Thyroid gland (tissue), 4 donors: ENCODE measurements at regions not wholly inside any gene's neighbourhood (a gene's known extent, or its start where the extent isn't known, plus 50 kb on each side); places are given as distances from the start of the nearest gene placed in this dataset.

Experiments
- DNase-seq, 2 donors: peaks; one replicate each; pipeline ENCODE4 v3.0.0-alpha.2; 2019
- H3K27ac ChIP-seq, 3 donors: fragments of 200-600 bp; sonication (generic); 1 replicate in 2 of 3; 2 replicates in 1 of 3; pipeline ENCODE4 v1.5.1; 2016 to 2019; ENCODE audit warnings: mild to moderate bottlenecking in 1 of 3, moderate library complexity in 1 of 3
- H3K27me3 ChIP-seq: fragments of 200-600 bp; sonication (generic); one replicate; pipeline ENCODE4 v1.5.1; 2019
- H3K36me3 ChIP-seq, 2 donors: fragments of 200-600 bp; sonication (generic); one replicate each; pipeline ENCODE4 v1.5.1; 2016 to 2019
- H3K4me1 ChIP-seq, 2 donors: fragments of 200-600 bp; sonication (generic); one replicate each; pipeline ENCODE4 v1.5.1; 2017 to 2019
- H3K4me3 ChIP-seq, 3 donors: fragments of 200-600 bp; sonication (generic); replicated peaks in 1 of 3; 1 replicate in 2 of 3; 2 replicates in 1 of 3; pipeline ENCODE4 v1.5.1; 2016; ENCODE audit warnings: mild to moderate bottlenecking in 1 of 3
- H3K9me3 ChIP-seq: fragments of 200-600 bp; sonication (generic); one replicate; pipeline ENCODE4 v1.5.1; 2017
- POLR2A ChIP-seq, 2 donors: fragments of 450-650 bp; IDR thresholded peaks; one replicate each; pipeline ENCODE4 v1.6.1; 2017; ENCODE audit warnings: antibody characterized with exemption in 2 of 2, mild to moderate bottlenecking in 2 of 2, moderate library complexity in 1 of 2
- WGBS, 2 donors: methylation state at CpG; one replicate each; pipeline ENCODE4 v1.1.5; 2017; 5-methylcytosine and 5-hydroxymethylcytosine counted together
- intact Hi-C: fragments of 100-400 bp; cut with DNase I; formaldehyde crosslinking; loops from one replicate; pipeline ENCODE4 v1.15.1; 2023
- TF ChIP-seq, protein P1 (sequence below), 6 experiments: fragments of 200-600 bp in 3 of 6; fragments of 450-650 bp in 3 of 6; sonication (generic) in 3 of 6; IDR thresholded peaks; one replicate each; pipeline ENCODE4 v1.5.1; 2016 to 2019; ENCODE audit warnings: antibody characterized with exemption in 6 of 6, mild to moderate bottlenecking in 2 of 6, inconsistent platforms in 1 of 6, moderate library complexity in 1 of 6

DNA sequence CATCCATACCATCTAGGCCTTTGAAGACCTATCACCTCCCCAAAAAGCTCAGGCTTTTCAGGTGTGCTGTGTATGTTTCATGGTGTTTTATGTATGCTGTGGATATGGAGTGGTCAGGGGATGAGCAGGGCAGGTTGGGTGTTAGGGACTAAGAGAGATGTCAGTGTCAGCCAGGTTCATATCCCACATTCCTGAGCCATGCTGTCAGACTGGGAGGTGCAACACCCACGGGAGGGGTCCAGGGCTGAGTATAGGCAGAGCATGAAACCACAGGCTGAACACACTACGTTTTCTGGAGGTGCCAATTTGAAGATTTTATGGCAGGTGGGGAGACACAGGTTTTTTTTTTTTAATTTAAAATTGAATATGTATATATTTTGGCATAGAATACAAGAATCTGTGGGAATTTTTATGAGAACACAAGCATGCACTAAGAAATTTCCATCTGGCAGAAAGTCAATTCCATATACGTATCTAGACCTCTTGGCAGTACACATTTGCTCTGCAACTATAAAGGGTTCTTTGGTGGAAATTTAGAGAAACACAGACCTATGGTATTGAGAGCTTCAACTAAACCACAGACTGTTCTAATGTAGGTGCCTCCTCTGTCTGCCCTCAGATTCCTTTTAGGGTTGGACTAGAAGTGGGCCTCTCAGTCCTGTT, 101.9 kb upstream of the RNU6-1 start:
- DNase-seq = peak; percentile 39 to 43
- Histone ChIP-seq H3K9me3 (no peaks in the 10 kb centered on the region), H3K4me3 (no peak overlapping the region), H3K4me1 (peaks cover 44 to 50% of the 10 kb centered on the region in 2 donors), H3K27me3 (no peaks in the 10 kb centered on the region), H3K36me3 (no peaks in the 10 kb centered on the region), H3K27ac (no peak overlapping the region)
- WGBS, 2 donors = 77 to 86% methylated on average over 3 of the region's 3 CpGs
- intact Hi-C loops = no loop called here
- TF ChIP-seq, protein P1, sequence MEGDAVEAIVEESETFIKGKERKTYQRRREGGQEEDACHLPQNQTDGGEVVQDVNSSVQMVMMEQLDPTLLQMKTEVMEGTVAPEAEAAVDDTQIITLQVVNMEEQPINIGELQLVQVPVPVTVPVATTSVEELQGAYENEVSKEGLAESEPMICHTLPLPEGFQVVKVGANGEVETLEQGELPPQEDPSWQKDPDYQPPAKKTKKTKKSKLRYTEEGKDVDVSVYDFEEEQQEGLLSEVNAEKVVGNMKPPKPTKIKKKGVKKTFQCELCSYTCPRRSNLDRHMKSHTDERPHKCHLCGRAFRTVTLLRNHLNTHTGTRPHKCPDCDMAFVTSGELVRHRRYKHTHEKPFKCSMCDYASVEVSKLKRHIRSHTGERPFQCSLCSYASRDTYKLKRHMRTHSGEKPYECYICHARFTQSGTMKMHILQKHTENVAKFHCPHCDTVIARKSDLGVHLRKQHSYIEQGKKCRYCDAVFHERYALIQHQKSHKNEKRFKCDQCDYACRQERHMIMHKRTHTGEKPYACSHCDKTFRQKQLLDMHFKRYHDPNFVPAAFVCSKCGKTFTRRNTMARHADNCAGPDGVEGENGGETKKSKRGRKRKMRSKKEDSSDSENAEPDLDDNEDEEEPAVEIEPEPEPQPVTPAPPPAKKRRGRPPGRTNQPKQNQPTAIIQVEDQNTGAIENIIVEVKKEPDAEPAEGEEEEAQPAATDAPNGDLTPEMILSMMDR (IDR thresholded peaks at IDR 0.05) = no peak
- TF ChIP-seq POLR2A (IDR thresholded peaks at IDR 0.05) = no peak

DNA sequence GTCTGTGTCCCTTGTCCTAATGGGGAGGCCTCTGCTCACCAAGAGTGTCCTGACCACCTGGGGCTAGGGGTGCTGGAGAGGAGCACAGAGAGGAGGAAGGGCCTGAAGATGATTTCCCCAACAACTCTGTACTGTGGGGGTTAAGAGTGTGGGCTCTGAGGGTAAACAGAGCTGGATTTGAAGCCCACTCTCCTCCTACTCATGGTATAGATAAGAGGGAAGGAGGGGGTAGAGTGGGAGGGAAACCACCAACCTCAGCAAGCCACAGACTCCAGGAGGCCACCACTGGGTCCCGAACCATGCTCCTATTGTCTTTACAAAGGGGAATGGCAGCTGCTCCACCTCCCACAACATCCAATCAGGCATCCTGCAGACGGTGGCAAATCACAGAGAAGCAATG, 103.6 kb upstream of the RNU6-1 start:
- TF ChIP-seq POLR2A (IDR thresholded peaks at IDR 0.05) = no peak
- TF ChIP-seq, protein P1 (IDR thresholded peaks at IDR 0.05) = no peak
- intact Hi-C loops = no loop called here
- H3K9me3 ChIP-seq = no peaks in the 10 kb centered on the region
- H3K27ac ChIP-seq = peak overlapping the region; percentile 88 to 96 (median 92)
- H3K4me1 ChIP-seq = peaks cover 55 to 61% of the 10 kb centered on the region in 2 donors
- no peak for DNase-seq
- no peak overlapping the region for H3K4me3 ChIP-seq
- H3K27me3 ChIP-seq = no peaks in the 10 kb centered on the region
- WGBS, 2 donors = 84 to 94% methylated on average over 2 of the region's 2 CpGs
- H3K36me3 ChIP-seq = no peaks in the 10 kb centered on the region

DNA sequence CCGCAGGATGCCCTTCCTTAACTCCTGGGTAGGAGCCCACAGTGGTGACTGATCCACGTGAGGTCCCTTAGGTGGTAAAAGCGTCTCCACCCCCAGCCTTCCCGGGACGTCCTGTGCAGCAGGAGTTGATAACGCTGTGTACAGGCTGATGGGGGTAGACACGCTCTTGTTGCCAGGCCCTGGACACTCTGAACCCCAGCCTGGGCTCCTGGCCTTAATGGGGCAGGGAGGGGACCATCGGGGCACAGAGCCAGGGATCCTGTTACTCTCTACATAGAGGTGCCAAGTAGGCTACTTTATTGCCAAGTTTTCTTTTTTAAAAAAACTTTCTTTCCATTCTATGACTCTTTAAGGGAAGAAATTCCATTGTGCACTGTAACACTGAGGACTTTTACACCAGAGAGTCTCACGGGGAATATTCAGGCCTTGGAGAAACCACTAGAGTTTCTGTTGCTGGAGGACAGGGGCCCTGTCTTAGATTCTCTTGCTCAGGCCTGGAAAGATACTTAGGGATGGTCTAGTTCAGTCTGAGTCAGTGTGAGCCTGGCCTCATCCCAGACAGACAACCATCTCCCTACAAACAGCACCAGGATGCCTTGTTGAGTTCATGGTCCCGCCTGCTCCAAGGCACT, 104.3 kb upstream of the RNU6-1 start:
- peak; percentile 96 to 97 for DNase-seq
- Histone ChIP-seq H3K4me1 (peaks cover 51 to 61% of the 10 kb centered on the region in 2 donors), H3K27ac (peak overlapping the region; percentile 88 to 96 (median 92)), H3K9me3 (no peaks in the 10 kb centered on the region), H3K36me3 (no peaks in the 10 kb centered on the region), H3K4me3 (no peak overlapping the region), H3K27me3 (no peaks in the 10 kb centered on the region)
- 37 to 42% methylated on average over 7 to 8 of the region's 10 CpGs for WGBS, 2 donors
- intact Hi-C loops = no loop called here
- TF ChIP-seq, protein P1 (IDR thresholded peaks at IDR 0.05) = no peak
- TF ChIP-seq POLR2A (IDR thresholded peaks at IDR 0.05) = peak in 1 of 2 donors; percentile 62

DNA sequence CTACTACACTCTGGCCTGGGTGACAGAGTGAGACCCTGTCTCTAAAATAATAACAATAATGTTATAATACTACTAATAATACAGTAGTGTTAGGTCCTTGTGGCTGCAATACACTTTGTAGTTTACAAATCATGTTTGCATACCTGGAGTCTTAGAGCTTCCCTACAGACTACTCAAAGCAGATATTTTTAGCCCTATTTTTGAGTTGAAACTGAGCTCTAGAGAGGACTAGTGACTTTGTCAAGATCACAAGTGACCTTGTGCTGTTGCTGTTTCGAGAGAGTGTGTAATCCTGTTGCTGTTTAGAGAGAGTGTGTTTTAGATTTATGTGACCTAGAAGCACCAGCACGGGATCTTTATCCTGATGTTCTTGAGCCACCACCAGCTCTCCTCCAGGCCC, 105.3 kb upstream of the RNU6-1 start:
- DNase-seq = no peak
- no peaks in the 10 kb centered on the region for H3K27me3 ChIP-seq
- H3K4me1 ChIP-seq = peaks cover 51 to 61% of the 10 kb centered on the region in 2 donors
- H3K4me3 ChIP-seq = no peak overlapping the region
- 83% methylated on average over 2 of the region's 2 CpGs for WGBS, 2 donors
- TF ChIP-seq, protein P1 (IDR thresholded peaks at IDR 0.05) = no peak
- no peak for TF ChIP-seq POLR2A (IDR thresholded peaks at IDR 0.05)
- intact Hi-C loops = no loop called here
- no peaks in the 10 kb centered on the region for H3K9me3 ChIP-seq
- peak overlapping the region; percentile 88 to 96 (median 92) for H3K27ac ChIP-seq
- no peaks in the 10 kb centered on the region for H3K36me3 ChIP-seq
